Adrenal gland (tissue), 5 donors: ENCODE measurements at regions not wholly inside any gene's neighbourhood (a gene's known extent, or its start where the extent isn't known, plus 50 kb on each side); places are given as distances from the start of the nearest gene placed in this dataset.

Experiments
- CTCF ChIP-seq, 6 experiments: fragments of 450-650 bp in 4 of 6; fragments of 200-600 bp in 2 of 6; sonication (generic) in 1 of 6; IDR thresholded peaks; 1 replicate in 5 of 6; 2 replicates in 1 of 6; pipeline versions ENCODE4 v1.5.1 to v1.8.0; 2016 to 2021; ENCODE audit warnings: antibody characterized with exemption in 6 of 6, mild to moderate bottlenecking in 2 of 6, moderate library complexity in 1 of 6
- POLR2A ChIP-seq, 2 donors: fragments of 450-650 bp; IDR thresholded peaks; one replicate each; pipeline ENCODE4 v1.6.1; 2017; ENCODE audit warnings: antibody characterized with exemption in 2 of 2, mild to moderate bottlenecking in 2 of 2, moderate library complexity in 1 of 2
- donor health status: DM: no; HTN: no; CAD: no.

- no peak for TF ChIP-seq CTCF (IDR thresholded peaks at IDR 0.05)
- no peak for TF ChIP-seq POLR2A (IDR thresholded peaks at IDR 0.05)
Observed at GRCh38 chr4:181679754-181680153, 563.4 kb upstream of the TENM3 start.
